WTC11 (cell line): ENCODE measurements at regions not wholly inside any gene's neighbourhood (a gene's known extent, or its start where the extent isn't known, plus 50 kb on each side); places are given as distances from the start of the nearest gene placed in this dataset.

ENCODE experiments used
- ATAC-seq: fragments of 200-7000 bp; cut with Tn5 transposase; 2 replicates; pipeline ENCODE4 v1.10.0; 2021; ENCODE audit warnings: mild to moderate bottlenecking, moderate library complexity
- CTCF ChIA-PET: fragments of 300-600 bp; sonication (Branson Sonifier 250); formaldehyde crosslinking; loops from one replicate; lab custom pipeline; 2021; ENCODE audit warnings: antibody characterized with exemption; lab: Charles Lee
- POLR2A ChIA-PET: fragments of 350-600 bp; sonication (Branson Sonifier 250); formaldehyde crosslinking; loops from one replicate; lab custom pipeline; 2021; ENCODE audit warnings: antibody characterized with exemption; lab: Charles Lee
- DNase-seq: peaks from one replicate; pipeline ENCODE4 v3.0.0; 2021; ENCODE audit warnings: low spot score
- H3K27ac Mint-ChIP-seq: 2 replicates; pipeline ENCODE4 v1.8.0; 2021; ENCODE audit warnings: mixed read lengths
- H3K27me3 Mint-ChIP-seq: 2 replicates; pipeline ENCODE4 v1.8.0; 2021; ENCODE audit warnings: low read depth, mild to moderate bottlenecking, moderate library complexity, mixed read lengths
- H3K36me3 Mint-ChIP-seq: 2 replicates; pipeline ENCODE4 v1.8.0; 2021; ENCODE audit warnings: mixed read lengths
- H3K4me1 Mint-ChIP-seq: 2 replicates; pipeline ENCODE4 v1.8.0; 2022; ENCODE audit warnings: mixed read lengths
- H3K4me3 Mint-ChIP-seq: 2 replicates; pipeline ENCODE4 v1.8.0; 2021; ENCODE audit warnings: mild to moderate bottlenecking, moderate library complexity, mixed read lengths
- H3K9me3 Mint-ChIP-seq: 2 replicates; pipeline ENCODE4 v1.8.0; 2021; ENCODE audit warnings: mixed read lengths
- ATF1 ChIP-seq: sonication (generic); formaldehyde crosslinking; IDR thresholded peaks from 2 replicates; pipeline ENCODE4 v1.8.1; 2023; ENCODE audit warnings: mild to moderate bottlenecking, moderate library complexity, missing genetic modification reagents
- CREM ChIP-seq: sonication (generic); formaldehyde crosslinking; IDR thresholded peaks from 2 replicates; pipeline ENCODE4 v1.8.1; 2022; ENCODE audit warnings: mild to moderate bottlenecking, missing genetic modification reagents, moderate library complexity
- GABPB1 ChIP-seq: sonication (generic); formaldehyde crosslinking; IDR thresholded peaks from 2 replicates; pipeline ENCODE4 v1.8.1; 2023; ENCODE audit warnings: mild to moderate bottlenecking, missing genetic modification reagents
- GTF2I ChIP-seq: fragments of 250-450 bp; sonication (Bioruptor Pico); conservative IDR thresholded peaks from 2 replicates; pipeline ENCODE4 v1.4.0; 2021; ENCODE audit warnings: mild to moderate bottlenecking
- IRF2 ChIP-seq: sonication (generic); formaldehyde crosslinking; IDR thresholded peaks from 2 replicates; pipeline ENCODE4 v1.8.0; 2022; ENCODE audit warnings: low read depth, missing genetic modification reagents, borderline replicate concordance
- JAZF1 ChIP-seq: fragments of 250-450 bp; sonication (Bioruptor Pico); IDR thresholded peaks from 2 replicates; pipeline ENCODE4 v1.9.0; 2021; ENCODE audit warnings: moderate library complexity, mild to moderate bottlenecking, inconsistent platforms
- NR1H2 ChIP-seq: sonication (generic); formaldehyde crosslinking; IDR thresholded peaks from 2 replicates; pipeline ENCODE4 v1.9.0; 2021; ENCODE audit warnings: mild to moderate bottlenecking, moderate library complexity, missing genetic modification reagents
- NR2C2 ChIP-seq: sonication (generic); formaldehyde crosslinking; IDR thresholded peaks from 2 replicates; pipeline ENCODE4 v1.8.0; 2022; ENCODE audit warnings: mild to moderate bottlenecking, missing genetic modification reagents
- SMAD3 ChIP-seq: sonication (generic); formaldehyde crosslinking; IDR thresholded peaks from 2 replicates; pipeline ENCODE4 v1.8.0; 2022; ENCODE audit warnings: missing genetic modification reagents, mild to moderate bottlenecking, borderline replicate concordance
- SMAD4 ChIP-seq: sonication (generic); formaldehyde crosslinking; IDR thresholded peaks from 2 replicates; pipeline ENCODE4 v1.8.0; 2022; ENCODE audit warnings: mild to moderate bottlenecking, missing genetic modification reagents
- SOX15 ChIP-seq: fragments of 250-450 bp; sonication (Bioruptor Pico); IDR thresholded peaks from 2 replicates; pipeline ENCODE4 v1.9.0; 2021; ENCODE audit warnings: mild to moderate bottlenecking
- ZBTB21 ChIP-seq: sonication (generic); formaldehyde crosslinking; IDR thresholded peaks from 2 replicates; pipeline ENCODE4 v1.8.1; 2023; ENCODE audit warnings: mild to moderate bottlenecking, missing genetic modification reagents, borderline replicate concordance
- ZNF423 ChIP-seq: fragments of 250-450 bp; sonication (Bioruptor Pico); IDR thresholded peaks from 2 replicates; pipeline ENCODE4 v2.1.2; 2022; ENCODE audit warnings: mild to moderate bottlenecking, moderate library complexity
- ZNF671 ChIP-seq: fragments of 250-450 bp; sonication (Bioruptor Pico); IDR thresholded peaks from 2 replicates; pipeline ENCODE4 v1.8.0; 2021; ENCODE audit warnings: mild to moderate bottlenecking
- TF ChIP-seq, protein P1 (sequence below): sonication (generic); formaldehyde crosslinking; IDR thresholded peaks from 2 replicates; pipeline ENCODE4 v1.8.0; 2022; ENCODE audit warnings: mild to moderate bottlenecking, missing genetic modification reagents
- TF ChIP-seq, protein P2 (sequence below): fragments of 250-450 bp; sonication (Bioruptor Pico); conservative IDR thresholded peaks from 2 replicates; pipeline ENCODE4 v1.9.0; 2021; ENCODE audit warnings: mild to moderate bottlenecking
- TF ChIP-seq, protein P3 (sequence below): sonication (generic); formaldehyde crosslinking; IDR thresholded peaks from 2 replicates; pipeline ENCODE4 v1.8.1; 2023; ENCODE audit warnings: mild to moderate bottlenecking, moderate library complexity, missing genetic modification reagents
- TF ChIP-seq, protein P4 (sequence below): sonication (generic); formaldehyde crosslinking; IDR thresholded peaks from 2 replicates; pipeline ENCODE4 v1.8.1; 2022; ENCODE audit warnings: mild to moderate bottlenecking, moderate library complexity, missing genetic modification reagents

DNA sequence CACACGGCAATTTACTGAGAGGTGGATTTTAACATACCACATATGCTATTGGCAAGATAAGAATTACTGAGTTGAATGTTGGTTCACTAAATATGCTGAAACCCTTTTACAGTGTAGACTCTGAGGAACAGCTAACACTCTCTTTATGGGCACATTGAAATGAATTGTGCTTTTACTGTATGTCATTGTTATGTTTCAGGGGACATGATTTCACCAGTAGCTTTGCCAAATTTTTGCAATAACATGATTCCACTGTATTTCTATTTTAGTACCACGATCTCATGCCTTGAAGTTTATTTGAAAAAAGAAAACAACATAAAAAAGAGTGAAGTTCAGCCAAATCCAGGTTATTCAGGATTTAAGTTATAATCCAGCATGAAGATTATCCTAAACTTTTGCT lies 188.5 kb downstream of the HLX start (continued):
- TF ChIP-seq, protein P1, sequence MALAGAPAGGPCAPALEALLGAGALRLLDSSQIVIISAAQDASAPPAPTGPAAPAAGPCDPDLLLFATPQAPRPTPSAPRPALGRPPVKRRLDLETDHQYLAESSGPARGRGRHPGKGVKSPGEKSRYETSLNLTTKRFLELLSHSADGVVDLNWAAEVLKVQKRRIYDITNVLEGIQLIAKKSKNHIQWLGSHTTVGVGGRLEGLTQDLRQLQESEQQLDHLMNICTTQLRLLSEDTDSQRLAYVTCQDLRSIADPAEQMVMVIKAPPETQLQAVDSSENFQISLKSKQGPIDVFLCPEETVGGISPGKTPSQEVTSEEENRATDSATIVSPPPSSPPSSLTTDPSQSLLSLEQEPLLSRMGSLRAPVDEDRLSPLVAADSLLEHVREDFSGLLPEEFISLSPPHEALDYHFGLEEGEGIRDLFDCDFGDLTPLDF (CRISPR knock-in tag): no peak

DNA sequence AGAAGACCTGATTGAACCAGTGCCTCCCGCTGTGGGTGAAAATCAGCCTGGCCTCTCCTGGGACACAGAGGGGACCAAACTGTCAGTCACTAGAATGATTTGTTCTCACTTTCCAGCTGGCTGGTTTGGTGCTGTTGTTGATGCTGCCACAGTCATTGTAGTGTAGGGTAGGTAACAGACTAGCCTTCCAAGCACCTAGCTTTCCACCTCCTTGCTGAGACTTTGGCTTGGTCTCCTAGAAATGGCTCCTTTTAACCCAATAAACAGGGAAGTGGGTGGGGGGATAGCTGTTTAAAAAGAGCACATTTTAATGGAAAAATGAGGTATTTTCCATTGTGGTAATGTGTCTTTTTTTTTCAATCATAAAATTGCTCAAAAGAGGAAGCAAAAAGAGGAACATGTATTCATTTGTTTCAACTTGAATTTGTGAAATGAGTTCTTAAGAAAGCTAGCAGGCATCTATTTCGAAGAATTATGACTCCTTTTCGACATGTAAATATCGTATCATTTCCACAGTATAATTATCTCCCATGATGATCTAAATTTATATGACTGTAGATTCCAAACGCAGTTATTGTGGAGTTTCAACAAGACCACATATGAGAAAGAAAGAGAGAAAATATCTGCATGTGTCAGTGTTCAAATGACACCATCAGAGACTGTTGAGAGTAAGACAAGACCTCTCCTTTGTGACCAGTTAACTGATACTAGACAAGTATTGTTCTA lies 190.1 kb downstream of the HLX start:
- no peak for ATAC-seq

DNA sequence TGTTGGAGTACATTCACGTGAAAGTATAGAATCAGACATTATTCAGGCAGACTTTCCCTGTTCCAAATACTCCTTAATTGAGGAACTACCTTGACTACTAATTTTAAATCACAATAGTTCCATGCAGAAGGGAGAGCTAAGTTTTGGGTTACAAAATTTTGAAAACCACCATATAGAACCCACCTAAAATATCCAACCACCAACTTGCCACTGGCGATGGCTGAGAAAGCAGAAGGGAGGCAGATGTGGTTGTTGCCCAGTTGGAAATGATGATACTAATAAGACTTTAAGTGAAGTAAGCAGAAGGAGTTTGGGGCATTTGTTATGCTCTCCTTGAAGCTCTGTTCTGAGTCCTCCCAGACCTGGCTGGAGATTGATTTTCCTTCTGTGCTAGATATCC lies 190.7 kb downstream of the HLX start:
- ChIA-PET POLR2A (no interaction called here), CTCF (no interaction called here)
- ATAC-seq (no peak), DNase-seq (no peak)
- TF ChIP-seq GTF2I (CRISPR knock-in tag) (no peak), ZNF423 (no peak), ATF1 (no peak), SOX15 (no peak), NR2C2 (no peak), ZNF671 (CRISPR knock-in tag) (no peak)
- TF ChIP-seq, protein P2, sequence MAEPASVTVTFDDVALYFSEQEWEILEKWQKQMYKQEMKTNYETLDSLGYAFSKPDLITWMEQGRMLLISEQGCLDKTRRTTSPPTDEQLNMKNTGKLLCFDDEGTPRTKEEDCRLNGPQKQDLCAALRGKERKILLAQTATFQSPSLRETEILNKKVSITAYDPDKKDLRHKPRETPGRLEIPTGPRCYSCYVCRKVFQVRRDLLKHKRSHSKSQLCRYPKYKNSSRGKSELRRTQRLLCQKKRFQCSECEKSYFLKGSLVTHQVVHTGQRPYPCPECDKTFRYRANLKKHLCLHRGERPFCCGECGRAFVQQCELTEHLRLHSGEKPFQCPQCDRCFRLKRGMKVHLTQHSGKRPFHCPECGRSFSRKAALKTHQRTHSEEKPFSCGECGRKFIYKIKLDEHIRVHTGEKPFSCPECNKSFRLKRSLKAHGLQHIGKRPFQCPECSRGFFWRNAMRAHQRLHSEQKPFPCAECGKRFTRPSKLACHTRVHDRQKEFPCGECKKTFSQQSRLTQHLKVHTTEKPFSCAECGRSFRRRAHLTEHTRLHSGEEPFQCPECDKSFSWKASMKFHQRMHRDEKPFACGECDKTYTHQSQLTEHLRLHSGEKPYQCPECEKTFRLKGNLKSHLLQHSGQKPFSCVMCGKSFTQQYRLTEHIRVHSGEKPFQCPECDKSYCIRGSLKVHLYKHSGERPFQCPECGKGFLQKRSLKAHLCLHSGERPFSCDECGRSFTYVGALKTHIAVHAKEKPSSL: no peak
- TF ChIP-seq, protein P3, sequence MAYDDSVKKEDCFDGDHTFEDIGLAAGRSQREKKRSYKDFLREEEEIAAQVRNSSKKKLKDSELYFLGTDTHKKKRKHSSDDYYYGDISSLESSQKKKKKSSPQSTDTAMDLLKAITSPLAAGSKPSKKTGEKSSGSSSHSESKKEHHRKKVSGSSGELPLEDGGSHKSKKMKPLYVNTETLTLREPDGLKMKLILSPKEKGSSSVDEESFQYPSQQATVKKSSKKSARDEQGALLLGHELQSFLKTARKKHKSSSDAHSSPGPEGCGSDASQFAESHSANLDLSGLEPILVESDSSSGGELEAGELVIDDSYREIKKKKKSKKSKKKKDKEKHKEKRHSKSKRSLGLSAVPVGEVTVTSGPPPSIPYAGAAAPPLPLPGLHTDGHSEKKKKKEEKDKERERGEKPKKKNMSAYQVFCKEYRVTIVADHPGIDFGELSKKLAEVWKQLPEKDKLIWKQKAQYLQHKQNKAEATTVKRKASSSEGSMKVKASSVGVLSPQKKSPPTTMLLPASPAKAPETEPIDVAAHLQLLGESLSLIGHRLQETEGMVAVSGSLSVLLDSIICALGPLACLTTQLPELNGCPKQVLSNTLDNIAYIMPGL (CRISPR knock-in tag): no peak
- H3K27me3 Mint-ChIP-seq: no peaks in the 10 kb centered on the region
- no peak overlapping the region for H3K27ac Mint-ChIP-seq
- peaks cover 5% of the 10 kb centered on the region; the same call in 1 of the 2 replicates for H3K36me3 Mint-ChIP-seq
- H3K4me1 Mint-ChIP-seq: no peaks in the 10 kb centered on the region
- no peak overlapping the region for H3K4me3 Mint-ChIP-seq
- H3K9me3 Mint-ChIP-seq: peaks cover 20% of the 10 kb centered on the region

More for the DNA sequence above, 190.1 kb downstream of the HLX start:
- no peak overlapping the region for H3K27ac Mint-ChIP-seq
- no peaks in the 10 kb centered on the region for H3K4me1 Mint-ChIP-seq
- H3K27me3 Mint-ChIP-seq: no peaks in the 10 kb centered on the region
- no peak overlapping the region for H3K4me3 Mint-ChIP-seq
- ChIA-PET CTCF (no interaction called here), POLR2A (no interaction called here)
- H3K9me3 Mint-ChIP-seq: peaks cover 15% of the 10 kb centered on the region
- no peak for DNase-seq
- H3K36me3 Mint-ChIP-seq: peaks cover 3% of the 10 kb centered on the region; the same call in 1 of the 2 replicates
- TF ChIP-seq, protein P4, sequence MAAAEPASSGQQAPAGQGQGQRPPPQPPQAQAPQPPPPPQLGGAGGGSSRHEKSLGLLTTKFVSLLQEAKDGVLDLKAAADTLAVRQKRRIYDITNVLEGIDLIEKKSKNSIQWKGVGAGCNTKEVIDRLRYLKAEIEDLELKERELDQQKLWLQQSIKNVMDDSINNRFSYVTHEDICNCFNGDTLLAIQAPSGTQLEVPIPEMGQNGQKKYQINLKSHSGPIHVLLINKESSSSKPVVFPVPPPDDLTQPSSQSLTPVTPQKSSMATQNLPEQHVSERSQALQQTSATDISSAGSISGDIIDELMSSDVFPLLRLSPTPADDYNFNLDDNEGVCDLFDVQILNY: no peak
- TF ChIP-seq SMAD3 (CRISPR knock-in tag) (no peak), NR1H2 (no peak), IRF2 (CRISPR knock-in tag) (no peak), SMAD4 (CRISPR knock-in tag) (no peak), JAZF1 (CRISPR knock-in tag) (no peak), ZBTB21 (CRISPR knock-in tag) (no peak), CREM (CRISPR knock-in tag) (no peak), GABPB1 (CRISPR knock-in tag) (no peak)
- TF ChIP-seq, protein P2: no peak
